Liver (tissue), 8 donors: ENCODE measurements at regions not wholly inside any gene's neighbourhood (a gene's known extent, or its start where the extent isn't known, plus 50 kb on each side); places are given as distances from the start of the nearest gene placed in this dataset.

Experiments
- DNase-seq: peaks from one replicate; pipeline ENCODE4 v3.0.0-alpha.2; 2017; ENCODE audit warnings: low spot score
- H3K27ac ChIP-seq, 2 donors: one replicate each; pipeline ENCODE4 v1.7.0; 2013; ENCODE audit warnings: inconsistent platforms in 2 of 2, low read length in 2 of 2, control low read depth in 1 of 2, low read depth in 1 of 2, mild to moderate bottlenecking in 1 of 2
- H3K27me3 ChIP-seq, 4 donors: one replicate each; pipeline versions ENCODE4 v1.6.1 to v1.7.0; 2013; ENCODE audit warnings: low read length in 3 of 4, inconsistent platforms in 1 of 4, mild to moderate bottlenecking in 1 of 4, moderate library complexity in 1 of 4; ENCODE audit not compliant: control insufficient read depth in 4 of 4, insufficient read depth in 4 of 4
- H3K36me3 ChIP-seq, 4 donors: one replicate each; pipeline versions ENCODE4 v1.6.1 to v1.7.0; 2013; ENCODE audit warnings: low read length in 3 of 4, mild to moderate bottlenecking in 3 of 4, low read depth in 1 of 4, moderate library complexity in 1 of 4; ENCODE audit not compliant: control insufficient read depth in 4 of 4, insufficient read depth in 3 of 4
- H3K4me1 ChIP-seq, 4 donors: one replicate each; pipeline versions ENCODE4 v1.6.1 to v1.7.0; 2013; ENCODE audit warnings: low read length in 3 of 4, mild to moderate bottlenecking in 3 of 4, moderate library complexity in 1 of 4; ENCODE audit not compliant: control insufficient read depth in 4 of 4, insufficient read depth in 4 of 4
- H3K4me3 ChIP-seq, 3 donors: one replicate each; pipeline versions ENCODE4 v1.6.1 to v1.7.0; 2013; ENCODE audit warnings: low read length in 3 of 3, control low read depth in 1 of 3, low read depth in 1 of 3, mild to moderate bottlenecking in 1 of 3
- H3K9ac ChIP-seq, 2 donors: one replicate each; pipeline ENCODE4 v1.7.0; 2013; ENCODE audit warnings: low read length in 2 of 2, mild to moderate bottlenecking in 2 of 2, moderate library complexity in 2 of 2, control low read depth in 1 of 2, low read depth in 1 of 2
- H3K9me3 ChIP-seq, 4 donors: one replicate each; pipeline versions ENCODE4 v1.6.1 to v1.7.0; 2013; ENCODE audit warnings: low read length in 3 of 4; ENCODE audit not compliant: control insufficient read depth in 4 of 4
- ATF3 ChIP-seq: IDR thresholded peaks from 2 replicates; pipeline ENCODE4 v1.6.1; 2016; ENCODE audit warnings: antibody characterized with exemption
- CTCF ChIP-seq: fragments of 150-350 bp; IDR thresholded peaks from 2 replicates; pipeline ENCODE4 v1.5.1; 2017; ENCODE audit warnings: improper control_type of control experiment, low read depth, low read length; ENCODE audit not compliant: missing input control
- EGR1 ChIP-seq, 2 donors: IDR thresholded peaks; 2 replicates each; pipeline ENCODE4 v1.6.1; 2016 to 2018; ENCODE audit warnings: antibody characterized with exemption in 2 of 2, low read depth in 2 of 2
- FOXA1 ChIP-seq: IDR thresholded peaks from 2 replicates; pipeline ENCODE4 v1.6.1; 2016; ENCODE audit warnings: antibody characterized with exemption
- FOXA2 ChIP-seq: IDR thresholded peaks from 2 replicates; pipeline ENCODE4 v1.6.1; 2016; ENCODE audit warnings: antibody characterized with exemption
- GABPA ChIP-seq, 2 donors: IDR thresholded peaks in 1 of 2; conservative IDR thresholded peaks in 1 of 2; 2 replicates each; pipeline ENCODE4 v1.6.1; 2016; ENCODE audit warnings: antibody characterized with exemption in 2 of 2, mild to moderate bottlenecking in 1 of 2, moderate library complexity in 1 of 2
- HNF4A ChIP-seq, 2 donors: conservative IDR thresholded peaks; 2 replicates each; pipeline ENCODE4 v1.6.1; 2016; ENCODE audit warnings: antibody characterized with exemption in 2 of 2, mild to moderate bottlenecking in 2 of 2
- HNF4G ChIP-seq: IDR thresholded peaks from 2 replicates; pipeline ENCODE4 v1.6.1; 2016; ENCODE audit warnings: antibody characterized with exemption
- JUND ChIP-seq, 2 donors: IDR thresholded peaks; 2 replicates each; pipeline ENCODE4 v1.6.1; 2016; ENCODE audit warnings: antibody characterized with exemption in 2 of 2
- NR2F2 ChIP-seq: IDR thresholded peaks from 2 replicates; pipeline ENCODE4 v1.6.1; 2016; ENCODE audit warnings: antibody characterized with exemption
- RAD21 ChIP-seq, 2 donors: IDR thresholded peaks; 2 replicates each; pipeline ENCODE4 v1.6.1; 2016; ENCODE audit warnings: antibody characterized with exemption in 2 of 2, mild to moderate bottlenecking in 2 of 2
- REST ChIP-seq: IDR thresholded peaks from 2 replicates; pipeline ENCODE4 v1.6.1; 2016; ENCODE audit warnings: antibody characterized with exemption, mild to moderate bottlenecking
- RXRA ChIP-seq, 2 donors: IDR thresholded peaks; 2 replicates each; pipeline ENCODE4 v1.6.1; 2017 to 2018; ENCODE audit warnings: antibody characterized with exemption in 2 of 2, mild to moderate bottlenecking in 1 of 2
- SP1 ChIP-seq: IDR thresholded peaks from 2 replicates; pipeline ENCODE4 v1.6.1; 2018; ENCODE audit warnings: antibody characterized with exemption, mild to moderate bottlenecking
- TAF1 ChIP-seq: conservative IDR thresholded peaks from 2 replicates; pipeline ENCODE4 v1.6.1; 2016; ENCODE audit warnings: antibody characterized with exemption, mild to moderate bottlenecking
- YY1 ChIP-seq: IDR thresholded peaks from 2 replicates; pipeline ENCODE4 v1.6.1; 2016; ENCODE audit warnings: antibody characterized with exemption, mild to moderate bottlenecking
- ZBTB33 ChIP-seq: IDR thresholded peaks from 2 replicates; pipeline ENCODE4 v1.6.1; 2016; ENCODE audit warnings: antibody characterized with exemption
- WGBS: extraction: QIAGEN DNeasy Blood & Tissue Kit; methylation state at CpG from one replicate; pipeline ENCODE4 v1.1.7; 2013; 5-methylcytosine and 5-hydroxymethylcytosine counted together
- TF ChIP-seq, protein P1 (sequence below): IDR thresholded peaks from 2 replicates; pipeline ENCODE4 v1.6.1; 2016; ENCODE audit warnings: antibody characterized with exemption
- donor health status: healthy.
- donor health status: healthy.
- donor health status: healthy.
- donor health status: healthy.
- donor health status: healthy.

GRCh38 chr21:41066086-41066938 is 101.6 kb upstream of the BACE2 start:
- peaks cover 0 to 3% (median 0%) of the 10 kb centered on the region in 4 donors for H3K4me1 ChIP-seq
- no peak overlapping the region for H3K9ac ChIP-seq
- TF ChIP-seq HNF4G (no peak), YY1 (no peak), JUND (IDR thresholded peaks at IDR 0.05) (no peak), EGR1 (IDR thresholded peaks at IDR 0.05; ENCODE audit: low read depth in 2 of 2) (no peak), FOXA2 (no peak), RAD21 (IDR thresholded peaks at IDR 0.05) (no peak), TAF1 (no peak), FOXA1 (no peak), GABPA (IDR thresholded peaks at IDR 0.05 in 1 of 2, conservative IDR thresholded peaks at IDR 0.05 in 1 of 2) (no peak), NR2F2 (no peak), HNF4A (conservative IDR thresholded peaks at IDR 0.05) (no peak), REST (no peak), CTCF (no peak), RXRA (IDR thresholded peaks at IDR 0.05) (no peak), ATF3 (no peak), SP1 (no peak), ZBTB33 (no peak)
- TF ChIP-seq, protein P1, sequence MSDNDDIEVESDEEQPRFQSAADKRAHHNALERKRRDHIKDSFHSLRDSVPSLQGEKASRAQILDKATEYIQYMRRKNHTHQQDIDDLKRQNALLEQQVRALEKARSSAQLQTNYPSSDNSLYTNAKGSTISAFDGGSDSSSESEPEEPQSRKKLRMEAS, result no peak
- no peaks in the 10 kb centered on the region for H3K9me3 ChIP-seq
- WGBS, result 72% methylated on average over 16 of the region's 16 CpGs
- no peak overlapping the region for H3K4me3 ChIP-seq
- no peaks in the 10 kb centered on the region for H3K36me3 ChIP-seq
- no peak for DNase-seq
- H3K27ac ChIP-seq, result no peak overlapping the region
- H3K27me3 ChIP-seq, result peaks cover 0 to 4% (median 3%) of the 10 kb centered on the region in 4 donors
